NCI-H82 treated with DMSO at 0.1 percent for 48 hours (cell line): ENCODE measurements at regions not wholly inside any gene's neighbourhood (a gene's known extent, or its start where the extent isn't known, plus 50 kb on each side); places are given as distances from the start of the nearest gene placed in this dataset.
"Not testable (repeated sequence)": the region's sequence is repeated elsewhere in the genome, so short reads cannot be mapped to it uniquely, and the experiment has no call there.

Experiments used
- DNase-seq: peaks from one replicate; lab custom pipeline; 2025; ENCODE audit not compliant: unreplicated experiment; lab: John Stamatoyannopoulos, UW

GRCh38 chr10:29189256-29189655 lies 99.6 kb upstream of the LYZL1 start:
- no peak for DNase-seq

- DNase-seq = no peak
These were observed 97.2 kb upstream of the LYZL1 start for GRCh38 chr10:29191674-29192073.

GRCh38 chr10:29199339-29199738 lies 89.5 kb upstream of the LYZL1 start:
- DNase-seq = no peak

- DNase-seq = no peak
These were observed 88.8 kb upstream of the LYZL1 start for GRCh38 chr10:29199941-29200679.

- no peak for DNase-seq
These were observed 86.4 kb upstream of the LYZL1 start for GRCh38 chr10:29202386-29202940.

- no peak for DNase-seq
These were observed 85.4 kb upstream of the LYZL1 start for GRCh38 chr10:29203432-29203831.

- no peak for DNase-seq
These were observed 84.6 kb upstream of the LYZL1 start for GRCh38 chr10:29204070-29204800.

- no peak for DNase-seq
These were observed 83.1 kb upstream of the LYZL1 start for GRCh38 chr10:29205787-29206186.

- DNase-seq = no peak
These were observed 80.0 kb upstream of the LYZL1 start for GRCh38 chr10:29208845-29209244.

- DNase-seq = no peak
These were observed 79.0 kb upstream of the LYZL1 start for GRCh38 chr10:29209830-29210229.

- no peak for DNase-seq
These were observed 78.5 kb upstream of the LYZL1 start for GRCh38 chr10:29210266-29210868.

- DNase-seq = no peak
These were observed 76.3 kb upstream of the LYZL1 start for GRCh38 chr10:29212597-29212996.

- DNase-seq = no peak
These were observed 74.3 kb upstream of the LYZL1 start for GRCh38 chr10:29214551-29214950.

- no peak for DNase-seq
These were observed 71.6 kb upstream of the LYZL1 start for GRCh38 chr10:29217292-29217738.

- no peak for DNase-seq
These were observed 65.5 kb upstream of the LYZL1 start for GRCh38 chr10:29223326-29223725.

GRCh38 chr10:29224631-29225030 lies 64.2 kb upstream of the LYZL1 start:
- peak; percentile 7 for DNase-seq

- no peak for DNase-seq
These were observed 61.7 kb upstream of the LYZL1 start for GRCh38 chr10:29227201-29227600.

- DNase-seq = no peak
These were observed 60.3 kb upstream of the LYZL1 start for GRCh38 chr10:29228562-29228961.

- DNase-seq = no peak
These were observed 59.6 kb upstream of the LYZL1 start for GRCh38 chr10:29229258-29229705.

GRCh38 chr10:29236910-29237309 lies 52.0 kb upstream of the LYZL1 start:
- DNase-seq = not testable (repeated sequence)

GRCh38 chr10:29237786-29238185 lies 51.1 kb upstream of the LYZL1 start:
- DNase-seq = no peak
